Activated T-cell treated with anti-CD3 and anti-CD28 coated beads, Interleukin-2, amount 50 U/mL, for 72 hours (primary cell): ENCODE measurements at regions not wholly inside any gene's neighbourhood (a gene's known extent, or its start where the extent isn't known, plus 50 kb on each side); places are given as distances from the start of the nearest gene placed in this dataset.

ENCODE experiments used
- ATAC-seq, 2 donors: fragments of 150-1000 bp; cut with Tn5 transposase; replicated peaks in 1 of 2; 2 replicates each; pipeline ENCODE4 v1.10.0; 2021; ENCODE audit warnings: moderate library complexity in 2 of 2, mild to moderate bottlenecking in 1 of 2
- DNase-seq, 2 donors: peaks; one replicate each; pipeline ENCODE4 v3.0.0; 2021 to 2022; ENCODE audit warnings: mixed read lengths in 1 of 2
- H3K27ac Mint-ChIP-seq: one replicate; pipeline ENCODE4 v1.8.0; 2022; ENCODE audit warnings: mild to moderate bottlenecking, moderate library complexity, mixed read lengths
- H3K27me3 Mint-ChIP-seq: one replicate; pipeline ENCODE4 v1.8.0; 2022; ENCODE audit warnings: low read depth, mixed read lengths
- H3K36me3 Mint-ChIP-seq, 2 donors: one replicate each; pipeline ENCODE4 v1.8.0; 2022; ENCODE audit warnings: mixed read lengths in 2 of 2, mild to moderate bottlenecking in 1 of 2; ENCODE audit not compliant: insufficient read depth in 2 of 2
- H3K4me1 Mint-ChIP-seq: one replicate; pipeline ENCODE4 v1.8.0; 2022; ENCODE audit warnings: low read depth, mixed read lengths
- H3K4me3 Mint-ChIP-seq, 2 donors: one replicate each; pipeline ENCODE4 v1.8.0; 2022; ENCODE audit warnings: mild to moderate bottlenecking in 2 of 2, mixed read lengths in 2 of 2, moderate library complexity in 2 of 2
- H3K9me3 Mint-ChIP-seq, 2 donors: one replicate each; pipeline ENCODE4 v1.8.0; 2022; ENCODE audit warnings: mixed read lengths in 2 of 2

GRCh38 chrX:9087271-9088040 lies 53.5 kb upstream of the FAM9B start:
- peaks cover 0 to 1% of the 10 kb centered on the region in 2 donors for H3K9me3 Mint-ChIP-seq
- no peak overlapping the region for H3K4me3 Mint-ChIP-seq
- no peak for ATAC-seq
- H3K36me3 Mint-ChIP-seq = no peaks in the 10 kb centered on the region
- H3K27ac Mint-ChIP-seq = no peak overlapping the region
- DNase-seq = no peak
- H3K27me3 Mint-ChIP-seq = peaks cover 10% of the 10 kb centered on the region
- H3K4me1 Mint-ChIP-seq = peaks cover 10% of the 10 kb centered on the region

GRCh38 chrX:9088896-9089295 lies 55.0 kb upstream of the FAM9B start:
- no peaks in the 10 kb centered on the region for H3K36me3 Mint-ChIP-seq
- peaks cover 10% of the 10 kb centered on the region for H3K27me3 Mint-ChIP-seq
- H3K4me1 Mint-ChIP-seq = peaks cover 10% of the 10 kb centered on the region
- DNase-seq = no peak
- H3K4me3 Mint-ChIP-seq = no peak overlapping the region
- no peak overlapping the region for H3K27ac Mint-ChIP-seq
- H3K9me3 Mint-ChIP-seq = no peaks in the 10 kb centered on the region
- ATAC-seq = no peak

GRCh38 chrX:9090766-9091165 lies 56.8 kb upstream of the FAM9B start:
- no peak overlapping the region for H3K4me3 Mint-ChIP-seq
- H3K4me1 Mint-ChIP-seq = peaks cover 10% of the 10 kb centered on the region
- peaks cover 10% of the 10 kb centered on the region for H3K27me3 Mint-ChIP-seq
- H3K9me3 Mint-ChIP-seq = peaks cover 5% of the 10 kb centered on the region in 2 donors
- ATAC-seq (no peak), DNase-seq (no peak)
- peaks cover 2 to 3% of the 10 kb centered on the region in 2 donors for H3K36me3 Mint-ChIP-seq
- H3K27ac Mint-ChIP-seq = no peak overlapping the region

- H3K9me3 Mint-ChIP-seq = peaks cover 5% of the 10 kb centered on the region in 2 donors
- DNase-seq = no peak
- peaks cover 10% of the 10 kb centered on the region for H3K4me1 Mint-ChIP-seq
- H3K27me3 Mint-ChIP-seq = peaks cover 10% of the 10 kb centered on the region
- no peak for ATAC-seq
- H3K36me3 Mint-ChIP-seq = peaks cover 2 to 3% of the 10 kb centered on the region in 2 donors
- H3K4me3 Mint-ChIP-seq = no peak overlapping the region
- H3K27ac Mint-ChIP-seq = no peak overlapping the region
These were observed 57.3 kb upstream of the FAM9B start for GRCh38 chrX:9091258-9091657.

- Mint-ChIP-seq H3K36me3 (peaks cover 0 to 3% of the 10 kb centered on the region in 2 donors), H3K27me3 (no peaks in the 10 kb centered on the region), H3K4me3 (no peak overlapping the region), H3K4me1 (no peaks in the 10 kb centered on the region), H3K27ac (no peak overlapping the region), H3K9me3 (no peaks in the 10 kb centered on the region)
- no peak for ATAC-seq
- DNase-seq = no peak
These were observed 69.0 kb upstream of the FAM9B start for GRCh38 chrX:9102956-9103355.

DNA sequence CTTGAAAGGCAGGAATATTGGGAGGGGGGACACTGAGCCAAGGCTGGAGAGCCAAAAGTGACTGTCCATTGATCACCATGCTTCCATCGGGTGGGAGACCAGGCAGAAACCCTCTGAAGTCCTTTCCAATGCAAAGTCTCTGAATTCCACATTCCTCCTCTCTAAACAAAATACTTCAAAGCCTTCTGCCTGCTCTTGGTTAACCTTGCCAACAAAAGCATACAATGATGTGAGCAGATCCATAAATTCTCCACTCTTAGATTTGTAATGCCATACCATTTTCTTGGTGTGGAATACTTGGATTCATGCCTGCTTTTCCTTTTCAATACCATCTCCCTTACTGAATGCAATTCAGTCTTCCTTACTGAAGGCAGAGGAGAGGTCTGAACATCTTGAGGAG lies 74.1 kb upstream of the FAM9B start:
- ATAC-seq = no peak
- H3K27me3 Mint-ChIP-seq = peaks cover 5% of the 10 kb centered on the region
- peaks cover 14% of the 10 kb centered on the region for H3K4me1 Mint-ChIP-seq
- no peak overlapping the region for H3K27ac Mint-ChIP-seq
- H3K4me3 Mint-ChIP-seq = no peak overlapping the region
- peaks cover 0 to 3% of the 10 kb centered on the region in 2 donors for H3K36me3 Mint-ChIP-seq
- no peak for DNase-seq
- no peaks in the 10 kb centered on the region for H3K9me3 Mint-ChIP-seq

GRCh38 chrX:9110808-9111207 lies 76.9 kb upstream of the FAM9B start:
- H3K27ac Mint-ChIP-seq = no peak overlapping the region
- H3K9me3 Mint-ChIP-seq = no peaks in the 10 kb centered on the region
- H3K4me3 Mint-ChIP-seq = no peak overlapping the region
- ATAC-seq (no peak), DNase-seq (no peak)
- no peaks in the 10 kb centered on the region for H3K36me3 Mint-ChIP-seq
- peaks cover 14% of the 10 kb centered on the region for H3K4me1 Mint-ChIP-seq
- peaks cover 6% of the 10 kb centered on the region for H3K27me3 Mint-ChIP-seq

DNA sequence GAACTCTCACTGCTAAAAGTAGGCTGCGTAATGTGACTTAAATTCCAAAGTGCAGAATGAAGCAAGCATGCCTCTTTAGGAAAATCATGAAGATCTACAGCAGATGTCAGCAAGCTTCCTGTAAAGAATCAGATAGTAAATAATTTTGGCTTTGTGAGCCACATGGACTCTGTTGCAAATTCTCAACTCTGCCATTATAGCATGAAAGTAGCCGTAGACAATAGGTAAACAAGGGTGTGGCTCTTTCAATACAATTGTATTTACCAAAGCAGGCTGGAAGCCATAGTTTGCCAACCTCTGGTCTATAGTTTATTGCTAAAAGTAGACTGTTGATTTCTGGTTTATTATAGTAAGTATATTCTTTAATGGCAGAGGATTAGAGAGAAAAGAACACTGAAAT lies 80.3 kb upstream of the FAM9B start:
- H3K27ac Mint-ChIP-seq = no peak overlapping the region
- no peak for ATAC-seq
- H3K36me3 Mint-ChIP-seq = no peaks in the 10 kb centered on the region
- no peaks in the 10 kb centered on the region for H3K9me3 Mint-ChIP-seq
- no peak overlapping the region for H3K4me3 Mint-ChIP-seq
- no peak for DNase-seq
- peaks cover 14% of the 10 kb centered on the region for H3K4me1 Mint-ChIP-seq
- peaks cover 13% of the 10 kb centered on the region for H3K27me3 Mint-ChIP-seq

DNA sequence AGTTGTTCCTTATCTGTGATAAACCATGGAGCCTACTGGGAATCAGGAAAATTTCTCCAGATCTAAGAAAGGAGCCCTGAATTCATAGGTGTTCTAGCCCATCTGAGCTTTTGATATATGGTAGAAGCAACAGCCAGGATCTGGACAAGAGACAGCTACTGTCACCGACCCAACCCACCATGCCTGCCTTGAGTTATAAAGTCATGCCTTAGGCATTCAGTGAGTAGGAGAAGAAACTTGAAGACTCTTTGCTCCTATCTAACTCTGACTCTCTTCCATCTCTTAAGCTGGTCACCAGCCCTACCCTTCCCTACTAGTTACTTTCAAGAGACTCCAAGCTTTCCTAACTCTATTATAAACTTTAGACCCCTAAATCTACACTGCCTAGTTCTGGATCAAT lies 83.9 kb upstream of the FAM9B start:
- ATAC-seq (no peak), DNase-seq (no peak)
- Mint-ChIP-seq H3K9me3 (peaks cover 0 to 7% of the 10 kb centered on the region in 2 donors), H3K4me1 (no peaks in the 10 kb centered on the region), H3K4me3 (no peak overlapping the region), H3K27ac (no peak overlapping the region), H3K27me3 (peaks cover 22% of the 10 kb centered on the region), H3K36me3 (peaks cover 0 to 4% of the 10 kb centered on the region in 2 donors)

DNA sequence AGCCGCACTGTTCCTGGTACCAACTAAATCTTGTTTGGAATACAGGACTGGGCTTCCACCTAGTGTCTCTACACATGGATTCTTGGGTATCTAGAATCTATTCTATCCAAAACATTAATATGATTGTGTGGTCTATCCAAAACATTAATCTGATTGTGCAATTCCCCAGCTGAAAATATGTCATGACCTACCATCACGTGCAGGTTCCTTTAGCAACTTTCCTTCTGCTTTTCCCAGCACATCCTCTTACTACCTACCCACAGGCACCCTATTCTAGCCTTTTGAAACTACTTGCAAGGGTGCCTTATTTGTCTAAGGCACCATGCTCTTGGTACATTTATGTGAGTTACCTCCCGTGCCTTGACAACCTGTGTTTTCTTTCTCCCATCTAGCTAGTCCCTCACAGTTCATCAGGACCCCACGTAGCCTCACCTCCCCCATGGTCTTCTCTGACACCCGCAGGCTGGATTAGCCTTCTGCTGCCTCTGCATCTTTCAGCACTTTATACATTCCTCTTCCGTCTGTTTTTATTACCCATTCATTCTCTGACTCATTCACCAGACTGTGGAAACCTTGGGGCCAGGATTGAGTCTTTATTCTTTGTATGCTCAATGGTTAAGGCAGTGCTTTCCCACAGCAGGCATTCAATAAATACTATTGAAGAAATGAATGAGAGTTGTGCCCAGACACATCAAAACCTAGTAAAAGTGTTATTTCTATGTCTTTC lies 88.8 kb upstream of the FAM9B start:
- Mint-ChIP-seq H3K27me3 (peaks cover 18% of the 10 kb centered on the region), H3K4me1 (no peaks in the 10 kb centered on the region), H3K9me3 (peaks cover 0 to 7% of the 10 kb centered on the region in 2 donors), H3K4me3 (no peak overlapping the region), H3K27ac (no peak overlapping the region), H3K36me3 (peaks cover 0 to 4% of the 10 kb centered on the region in 2 donors)
- no peak for DNase-seq
- ATAC-seq = no peak

- Mint-ChIP-seq H3K4me1 (peaks cover 17% of the 10 kb centered on the region), H3K27ac (no peak overlapping the region), H3K4me3 (no peak overlapping the region), H3K27me3 (no peaks in the 10 kb centered on the region), H3K9me3 (peaks cover 0 to 7% of the 10 kb centered on the region in 2 donors), H3K36me3 (peaks cover 0 to 9% of the 10 kb centered on the region in 2 donors)
- no peak for ATAC-seq
- DNase-seq = no peak
These were observed 94.1 kb upstream of the FAM9B start for GRCh38 chrX:9127986-9128385.

GRCh38 chrX:9130031-9130430 lies 96.1 kb upstream of the FAM9B start:
- ATAC-seq (no peak), DNase-seq (no peak)
- H3K4me3 Mint-ChIP-seq = peak overlapping the region in 1 of 2 donors; percentile 63
- peaks cover 0 to 9% of the 10 kb centered on the region in 2 donors for H3K36me3 Mint-ChIP-seq
- H3K4me1 Mint-ChIP-seq = peaks cover 17% of the 10 kb centered on the region
- no peaks in the 10 kb centered on the region for H3K27me3 Mint-ChIP-seq
- H3K27ac Mint-ChIP-seq = no peak overlapping the region
- H3K9me3 Mint-ChIP-seq = peaks cover 0 to 7% of the 10 kb centered on the region in 2 donors

GRCh38 chrX:9131066-9131465 lies 97.1 kb upstream of the FAM9B start:
- DNase-seq = peak; percentile 29 to 34
- Mint-ChIP-seq H3K9me3 (peaks cover 0 to 7% of the 10 kb centered on the region in 2 donors), H3K36me3 (peaks cover 0 to 9% of the 10 kb centered on the region in 2 donors), H3K27me3 (no peaks in the 10 kb centered on the region), H3K4me1 (peaks cover 17% of the 10 kb centered on the region), H3K27ac (peak overlapping the region; percentile 75), H3K4me3 (peak overlapping the region in 1 of 2 donors; percentile 59)
- ATAC-seq = peak; percentile 99 to 100
